HG02852 (cell line): ENCODE measurements at regions not wholly inside any gene's neighbourhood (a gene's known extent, or its start where the extent isn't known, plus 50 kb on each side); places are given as distances from the start of the nearest gene placed in this dataset.

ENCODE experiments used
- ATAC-seq: cut with Tn5 transposase; IDR thresholded peaks from one replicate; pipeline ENCODE4 v1.9.1; 2021; ENCODE audit warnings: mild to moderate bottlenecking, moderate library complexity; ENCODE audit not compliant: unreplicated experiment

DNA sequence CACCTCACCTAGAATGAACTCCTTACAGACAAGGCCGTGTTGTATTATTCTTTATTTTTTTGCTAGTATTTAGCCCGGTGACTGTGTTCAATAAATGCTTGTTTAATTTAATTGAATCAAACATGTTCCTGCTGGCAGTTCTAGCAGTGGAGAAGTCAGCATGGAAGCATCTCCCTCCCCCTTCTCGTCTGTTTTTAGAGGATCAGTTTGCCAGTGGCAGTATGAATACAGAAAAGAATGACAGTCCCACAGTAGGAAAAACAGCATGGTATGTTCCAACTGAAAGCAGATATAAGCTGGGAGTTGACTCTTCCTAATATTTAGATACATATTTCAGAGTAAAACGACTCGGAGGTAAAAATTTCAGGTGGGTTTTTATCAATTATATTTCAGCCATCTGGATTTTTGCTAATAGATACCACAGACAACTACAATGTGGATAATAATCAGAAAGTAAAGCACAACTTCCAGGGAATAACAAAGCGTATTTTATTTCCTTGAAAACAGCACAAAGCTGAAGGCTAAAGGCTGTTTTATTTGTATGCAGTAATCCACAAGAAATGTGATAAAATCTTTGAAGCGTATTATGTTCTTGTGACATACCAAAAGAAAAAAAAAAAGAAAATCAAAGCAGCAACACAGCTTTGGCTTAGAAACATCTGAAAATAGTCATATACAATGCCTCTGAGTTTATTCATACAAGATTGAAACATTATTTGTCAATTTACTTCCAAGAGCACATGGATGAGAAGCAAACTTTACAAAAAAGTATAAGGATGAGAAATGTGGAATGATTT, 244.5 kb upstream of the KCNMB2 start:
- ATAC-seq = no peak

DNA sequence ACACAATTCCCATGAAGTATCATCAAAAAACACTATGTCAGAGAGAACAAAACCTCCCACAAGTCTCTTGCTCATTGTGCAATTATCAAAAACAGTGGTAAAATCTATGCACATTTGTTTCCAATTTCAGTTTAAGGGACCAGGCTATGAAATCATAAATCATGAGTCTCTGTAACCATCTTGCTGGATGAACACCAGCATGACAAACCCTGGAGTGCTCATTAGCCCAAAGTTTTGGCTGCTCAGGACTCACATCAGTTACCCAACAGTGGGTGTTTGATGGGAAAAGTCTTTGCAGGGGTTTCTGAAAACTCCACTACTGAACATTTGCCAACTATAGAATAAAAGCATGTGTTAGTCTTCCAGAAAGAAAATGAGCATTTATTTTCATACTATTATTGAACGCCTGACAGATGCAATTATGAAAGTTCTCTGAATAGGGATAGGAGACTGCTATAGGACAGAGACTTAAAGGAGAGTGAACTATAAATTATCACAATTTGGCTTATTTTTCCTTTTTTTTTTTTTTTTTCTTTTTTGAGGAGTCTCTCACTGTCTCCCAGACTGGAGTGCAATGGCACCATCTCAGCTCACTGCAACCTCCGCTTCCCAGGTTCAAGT, 240.8 kb upstream of the KCNMB2 start:
- no peak for ATAC-seq

DNA sequence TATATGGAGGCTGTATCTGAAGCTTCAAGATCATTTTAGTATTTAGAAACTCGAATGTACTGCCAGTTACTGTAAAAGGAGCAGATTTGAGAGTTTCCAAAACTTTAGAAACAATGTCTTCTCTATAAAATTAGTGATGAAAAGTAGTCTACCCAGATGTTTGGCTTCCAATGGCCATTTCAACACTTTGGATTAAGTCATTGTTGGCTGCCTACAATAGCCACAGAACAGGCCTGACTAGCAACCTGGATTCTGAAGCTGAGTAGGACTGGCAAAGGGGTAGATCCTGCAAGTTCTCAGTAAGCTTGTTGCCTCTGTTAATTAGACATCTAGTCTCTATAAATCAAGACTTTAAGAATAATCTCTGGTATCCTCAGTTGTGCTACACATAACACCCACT, 239.0 kb upstream of the KCNMB2 start:
- ATAC-seq = no peak

DNA sequence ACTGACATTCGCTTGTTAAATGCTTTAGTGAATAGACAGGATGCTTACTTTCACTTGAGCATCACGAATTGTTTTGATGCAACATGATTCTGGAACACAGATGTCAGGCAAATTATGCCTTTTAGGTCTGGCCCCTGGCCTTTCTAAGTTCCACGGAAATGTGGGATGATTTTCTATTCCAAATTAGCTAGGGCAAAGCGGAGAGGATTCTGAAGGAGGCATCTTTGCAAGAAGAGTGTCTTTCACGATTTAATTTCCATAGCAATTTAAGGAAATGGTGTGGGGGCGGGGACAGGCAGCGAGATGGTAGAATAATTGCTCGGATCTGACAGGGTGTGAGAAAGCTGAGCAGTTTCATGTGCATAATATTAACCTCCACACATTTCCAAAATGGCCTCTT, 238.5 kb upstream of the KCNMB2 start:
- no peak for ATAC-seq

DNA sequence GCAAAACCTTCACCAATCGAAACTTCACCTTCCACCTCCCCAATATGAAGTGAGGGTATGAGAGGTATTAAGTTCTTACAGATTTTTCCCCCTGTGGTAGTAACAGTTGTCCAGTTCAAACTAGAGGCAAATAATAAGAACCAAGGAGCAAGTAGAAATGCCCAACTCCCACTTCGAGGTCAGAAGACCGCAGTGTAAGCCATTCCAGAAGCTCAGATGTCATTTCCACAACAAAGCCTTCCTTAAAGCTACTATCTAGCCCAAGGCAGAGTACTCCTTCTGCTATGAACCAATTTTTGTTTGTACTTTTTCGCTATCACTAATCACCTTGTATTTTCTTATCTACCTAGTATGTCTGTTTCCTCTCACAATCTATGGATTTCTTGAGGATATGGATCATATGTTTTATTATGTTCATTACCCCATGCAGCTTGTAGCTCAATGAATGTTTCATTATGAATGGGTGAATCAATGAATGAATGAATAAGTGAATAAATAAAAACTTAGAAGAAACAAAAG, 235.7 kb upstream of the KCNMB2 start:
- no peak for ATAC-seq

DNA sequence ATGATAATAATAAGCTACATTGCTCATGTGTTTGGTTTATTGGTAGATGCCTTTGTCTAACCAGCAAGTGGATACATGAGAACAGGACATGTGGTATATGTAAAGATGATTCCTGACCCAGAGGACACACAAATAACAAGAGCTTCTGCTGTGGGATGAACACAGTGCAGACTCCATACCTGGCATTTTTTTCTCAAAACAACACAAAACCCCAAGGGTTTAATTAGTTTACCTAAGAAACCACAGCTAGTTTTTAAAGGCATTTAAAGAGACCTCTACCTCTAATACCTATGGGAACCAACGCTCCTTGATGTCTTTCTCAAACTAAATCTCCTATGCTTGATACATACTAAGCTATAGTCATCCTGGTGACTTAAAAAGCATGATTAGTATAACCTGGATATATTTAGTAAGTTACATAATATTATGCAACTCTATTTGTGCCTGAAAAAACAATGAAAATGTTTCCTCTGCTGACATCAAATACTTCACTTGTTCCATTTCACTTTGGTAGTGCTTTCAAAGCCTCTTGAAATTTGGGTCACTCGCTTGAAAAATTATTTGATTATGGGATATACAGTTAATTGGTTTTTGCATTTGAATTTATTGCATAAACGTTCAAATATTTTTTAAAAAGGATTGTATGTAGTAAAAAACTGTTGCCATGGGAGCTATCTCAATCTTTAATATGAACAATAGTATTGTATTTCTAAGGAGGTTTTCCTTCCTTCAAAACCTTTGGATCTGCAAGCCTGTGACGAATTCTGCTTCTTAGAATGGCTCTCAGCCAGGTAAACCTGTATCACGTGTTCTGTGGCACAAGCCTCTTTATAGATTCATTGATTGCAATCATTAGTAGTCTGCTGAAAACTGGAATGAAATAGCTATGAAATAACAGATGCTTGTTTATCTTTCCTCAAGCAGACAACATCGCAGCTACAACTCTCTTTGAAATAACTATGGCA, 233.0 kb upstream of the KCNMB2 start:
- no peak for ATAC-seq

DNA sequence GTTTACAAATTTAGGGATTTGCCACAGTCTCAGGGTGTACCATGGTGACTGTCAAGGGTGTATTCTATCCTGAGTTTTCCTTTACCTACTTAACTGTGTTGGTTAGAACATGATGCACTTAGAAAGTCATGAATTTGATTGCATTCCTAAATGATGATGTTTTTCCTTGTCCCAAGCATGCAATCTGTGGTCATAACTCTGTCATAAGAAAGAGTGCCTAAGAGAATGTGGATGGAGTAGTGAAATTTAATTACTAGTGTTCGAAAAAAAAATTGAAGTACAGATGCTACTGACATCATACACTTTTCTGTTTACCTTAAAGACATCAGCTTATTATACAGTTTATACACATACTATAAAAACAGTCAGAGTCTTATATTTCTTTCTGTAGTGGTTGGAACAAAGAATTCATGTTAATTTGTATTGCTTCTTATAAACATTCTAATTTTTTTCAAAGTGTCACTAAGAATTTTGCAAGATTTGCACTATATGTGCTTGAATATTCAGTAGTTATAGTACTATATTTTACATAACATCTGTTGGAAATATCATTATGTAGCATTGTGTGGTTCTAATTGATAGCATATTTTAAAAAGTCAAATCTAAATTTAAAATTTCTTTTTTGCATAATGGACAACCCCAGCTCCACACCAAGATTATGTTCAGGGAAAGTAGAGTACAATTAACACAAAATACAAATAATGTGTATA, 231.3 kb upstream of the KCNMB2 start:
- no peak for ATAC-seq

DNA sequence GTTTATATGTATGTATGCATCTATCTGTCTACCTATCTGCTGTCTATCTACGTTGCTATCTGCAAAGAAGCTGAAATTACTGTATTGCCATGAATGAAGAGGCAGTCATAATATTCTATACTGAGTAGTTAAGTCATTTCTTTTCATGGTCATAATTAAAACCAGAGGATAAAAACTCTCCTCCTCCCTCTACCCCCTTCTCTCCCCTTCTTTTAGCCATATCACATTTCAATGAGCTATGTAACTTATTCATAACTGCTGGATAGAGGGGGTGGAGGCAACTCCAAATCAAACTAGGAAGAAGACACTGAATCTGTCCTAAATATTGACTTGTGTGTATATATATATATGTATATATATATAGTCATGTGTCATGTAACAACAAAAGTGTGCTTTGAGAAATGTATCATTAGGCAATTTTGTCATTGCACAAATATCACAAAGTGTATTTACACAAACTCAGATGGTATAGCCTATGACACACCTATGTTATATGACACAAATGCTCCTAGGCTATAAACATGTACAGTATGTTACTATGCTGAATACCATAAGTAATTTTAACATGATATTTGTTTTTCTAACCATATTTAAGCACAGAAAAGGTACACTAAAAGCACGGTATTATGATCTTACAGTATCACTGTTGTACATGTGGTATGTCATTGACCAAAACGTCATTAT, 229.7 kb upstream of the KCNMB2 start:
- ATAC-seq = no peak

DNA sequence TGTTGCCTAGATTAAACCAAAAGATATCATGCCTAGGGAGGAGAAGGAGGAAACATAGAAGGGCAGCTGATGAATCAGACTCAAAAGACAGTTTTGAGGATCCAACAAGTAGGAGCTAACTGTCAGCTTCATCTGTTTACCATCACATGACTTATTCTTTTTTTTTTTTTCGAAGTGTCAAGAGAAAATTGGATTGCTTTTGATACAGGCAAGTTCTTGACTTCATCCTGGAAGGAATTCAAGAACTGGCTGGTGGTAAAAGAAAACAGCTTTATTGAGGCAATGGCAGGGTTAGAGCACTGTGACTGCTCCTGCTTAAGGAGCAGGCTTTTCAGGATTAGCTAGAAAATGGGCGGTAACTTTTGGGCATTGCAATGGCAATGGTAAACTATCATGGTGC, 227.5 kb upstream of the KCNMB2 start:
- no peak for ATAC-seq

DNA sequence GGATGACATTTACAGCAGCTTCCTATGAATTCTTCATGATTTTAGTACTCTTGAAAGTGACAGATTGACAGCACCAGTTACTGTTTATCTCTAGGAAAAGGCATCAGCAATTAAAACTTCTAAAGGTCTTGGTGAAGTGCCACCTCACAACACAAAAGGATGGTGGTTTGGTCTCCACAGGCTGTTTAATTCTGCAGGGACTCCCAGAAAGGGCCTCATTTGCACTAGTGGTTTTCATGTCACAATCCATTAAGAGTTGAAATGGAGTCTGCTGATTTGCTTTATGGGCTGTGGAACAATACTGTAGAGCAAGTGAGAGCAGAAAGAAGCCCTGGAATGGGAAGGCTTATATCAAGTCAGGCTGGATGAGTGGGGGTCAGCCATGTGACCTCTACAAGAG, 225.3 kb upstream of the KCNMB2 start:
- no peak for ATAC-seq

DNA sequence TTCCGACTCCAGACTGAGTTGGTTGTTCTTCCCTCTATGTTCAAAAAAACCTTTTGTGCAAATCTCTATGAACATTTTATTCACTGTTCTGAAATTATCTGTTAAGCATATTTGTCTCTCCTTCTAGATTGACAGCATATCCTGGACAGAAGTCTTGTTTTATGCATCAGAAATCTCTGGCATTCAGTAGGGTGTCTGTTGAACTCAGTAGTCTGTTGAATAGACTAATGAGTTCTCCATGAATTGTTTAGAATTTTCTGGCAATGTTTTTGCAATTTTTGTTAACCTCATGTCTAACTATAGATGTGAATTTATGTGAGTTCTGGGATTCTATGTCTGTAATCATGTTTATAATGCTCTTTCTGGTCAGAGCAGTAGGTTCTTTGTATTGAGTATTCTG, 222.5 kb upstream of the KCNMB2 start:
- no peak for ATAC-seq

DNA sequence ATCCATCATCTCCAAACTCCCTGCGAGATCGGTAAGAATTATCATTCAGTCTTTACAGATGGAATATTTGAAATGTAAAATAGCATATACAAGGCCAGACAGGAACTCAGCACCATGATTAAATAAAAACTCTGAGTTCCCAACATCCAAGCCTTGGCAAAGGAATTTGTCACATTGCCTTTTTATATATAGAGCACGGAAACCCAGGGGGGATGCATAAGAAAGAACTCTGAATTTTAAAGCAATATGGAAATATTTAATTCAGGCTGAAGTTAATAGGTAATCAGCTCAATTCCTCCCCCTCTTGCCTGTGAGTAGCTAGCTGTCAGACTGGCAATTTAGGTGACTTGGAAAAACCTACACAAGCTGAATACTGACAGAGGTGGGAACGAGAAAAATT, 217.9 kb upstream of the KCNMB2 start:
- ATAC-seq = no peak

DNA sequence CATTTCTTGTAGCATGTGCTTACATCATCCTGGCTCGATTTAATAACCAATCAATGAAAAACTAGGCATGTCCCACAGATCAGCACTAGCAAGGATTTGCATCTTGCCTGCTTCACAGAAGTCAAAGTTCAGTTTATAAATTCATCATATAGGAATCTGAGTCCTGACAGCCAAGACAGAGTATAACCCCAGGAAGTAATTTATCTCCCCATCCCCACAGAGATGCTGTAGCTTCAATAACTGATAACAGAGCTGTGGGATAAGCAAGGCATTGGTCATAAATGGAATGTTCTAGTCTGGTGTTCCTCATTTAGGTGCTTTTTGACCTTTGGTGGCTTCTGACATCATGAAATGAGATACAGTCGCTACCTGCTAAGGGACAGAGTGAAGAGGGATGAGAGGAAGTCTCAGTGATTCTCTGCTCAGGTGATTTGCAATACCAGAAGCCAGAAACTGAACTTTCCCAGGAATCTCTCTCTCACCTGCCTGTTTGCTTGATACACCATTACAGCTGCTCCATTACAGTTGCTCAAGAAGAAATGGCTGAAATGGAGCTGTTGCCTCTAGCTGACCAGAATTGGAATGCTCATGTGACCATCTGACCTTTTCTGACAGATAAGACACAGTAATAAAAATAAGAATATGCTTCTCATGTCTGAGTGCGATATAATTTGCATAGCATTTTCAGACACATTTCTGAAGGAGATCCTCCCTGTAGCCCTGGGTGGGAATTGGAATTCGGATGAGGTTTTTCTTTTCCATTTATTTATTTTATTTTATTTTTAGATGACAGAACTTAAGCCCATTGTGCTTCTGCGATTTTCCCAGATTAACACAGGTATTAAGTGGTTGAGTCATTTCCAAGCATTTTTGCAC, 217.1 kb upstream of the KCNMB2 start:
- ATAC-seq = no peak

DNA sequence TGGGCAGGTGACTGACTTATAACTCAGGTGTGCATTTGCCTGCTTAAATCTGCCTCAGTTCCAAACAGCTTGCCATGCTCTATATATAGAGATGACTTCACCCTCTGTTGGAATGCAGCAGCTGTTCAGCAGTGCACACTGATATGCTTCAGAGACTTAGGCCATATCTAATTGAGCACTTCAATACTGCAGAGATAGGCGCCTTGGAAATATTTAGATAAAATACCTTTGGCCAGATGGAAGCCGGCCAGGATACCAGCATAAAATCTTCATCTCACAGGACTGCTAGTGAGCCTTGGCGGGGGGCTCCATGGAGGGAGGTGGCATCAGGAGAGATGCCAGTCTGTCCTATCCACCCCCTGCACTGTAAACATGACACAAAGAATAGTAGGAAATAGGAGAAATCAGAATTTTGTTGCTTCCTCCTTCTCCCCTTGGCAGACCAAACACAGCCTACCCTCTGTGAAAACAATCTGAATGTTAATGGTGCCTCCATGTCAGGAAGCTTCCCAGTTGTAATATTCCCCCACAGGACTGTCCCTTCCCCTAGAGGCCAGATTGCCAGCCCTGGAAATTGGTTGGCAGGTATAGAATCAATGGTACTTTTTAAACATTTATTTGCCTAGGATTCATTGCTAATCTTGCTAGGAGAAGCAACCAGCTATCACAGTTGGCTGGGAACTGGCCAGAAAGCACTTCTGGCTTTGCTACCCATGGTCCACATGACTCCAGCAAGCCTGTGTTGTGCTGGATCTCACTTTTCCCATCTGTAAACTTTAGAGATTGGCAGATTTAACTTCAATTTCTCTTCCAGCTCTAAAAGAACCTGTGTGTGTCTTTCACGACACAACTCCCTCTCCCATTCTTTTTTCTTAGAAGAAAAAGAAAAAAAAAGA, 215.5 kb upstream of the KCNMB2 start:
- no peak for ATAC-seq

DNA sequence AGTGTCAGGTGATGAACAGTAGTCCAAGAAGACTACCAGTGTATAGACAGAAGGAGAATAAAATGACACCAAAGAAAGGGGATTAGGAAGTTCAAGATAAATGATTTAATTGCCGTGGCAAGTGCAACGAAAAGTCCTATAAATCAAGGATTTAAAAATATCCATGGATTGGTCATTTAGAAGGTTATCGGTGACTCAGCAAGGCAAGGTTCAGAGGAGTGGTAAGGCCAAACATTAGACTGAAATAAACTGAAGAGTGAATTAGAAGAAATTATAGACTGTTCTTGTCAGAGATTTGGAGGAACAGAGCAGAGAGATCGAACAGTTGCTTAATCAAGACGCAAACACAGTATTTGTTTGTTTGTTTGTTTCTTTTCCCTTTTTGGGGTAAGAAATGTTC, 211.9 kb upstream of the KCNMB2 start:
- no peak for ATAC-seq

DNA sequence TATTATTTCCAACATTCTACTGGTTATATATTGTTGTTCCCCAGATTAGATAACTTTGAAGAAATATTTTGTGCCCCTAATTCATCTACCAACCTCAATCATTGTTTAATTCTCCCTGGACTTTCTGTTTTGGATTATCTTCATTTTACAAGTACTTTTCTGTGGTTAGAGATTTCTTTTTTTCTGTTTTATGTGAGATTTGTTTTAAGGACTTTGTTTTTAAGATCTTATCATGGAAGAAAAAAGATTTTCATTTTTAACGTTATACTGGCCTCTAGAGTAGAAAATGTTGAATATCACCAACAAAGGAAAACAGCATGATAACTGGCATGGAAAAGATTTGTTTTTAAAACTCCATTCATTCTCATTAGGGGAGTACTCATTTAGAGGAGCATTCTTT, 210.9 kb upstream of the KCNMB2 start:
- ATAC-seq = no peak

DNA sequence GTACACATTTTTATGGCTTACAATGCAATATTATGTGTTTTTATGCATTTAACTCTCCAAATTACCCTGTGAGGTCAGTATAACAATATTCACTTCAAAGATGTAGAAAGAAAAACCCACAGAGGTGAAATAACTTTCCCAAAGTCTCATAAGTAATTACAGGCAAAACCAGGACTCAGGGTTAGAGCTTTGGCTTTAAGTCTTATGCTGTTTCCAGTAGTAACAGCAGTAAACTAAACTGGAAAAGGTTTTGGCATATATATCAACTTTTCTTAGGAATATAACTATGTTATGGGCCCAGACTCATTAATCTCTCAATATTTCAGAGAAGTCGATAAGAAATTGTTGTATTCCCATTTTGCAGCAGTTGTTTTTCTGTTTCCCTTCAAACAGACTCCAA, 206.3 kb upstream of the KCNMB2 start:
- ATAC-seq = no peak

DNA sequence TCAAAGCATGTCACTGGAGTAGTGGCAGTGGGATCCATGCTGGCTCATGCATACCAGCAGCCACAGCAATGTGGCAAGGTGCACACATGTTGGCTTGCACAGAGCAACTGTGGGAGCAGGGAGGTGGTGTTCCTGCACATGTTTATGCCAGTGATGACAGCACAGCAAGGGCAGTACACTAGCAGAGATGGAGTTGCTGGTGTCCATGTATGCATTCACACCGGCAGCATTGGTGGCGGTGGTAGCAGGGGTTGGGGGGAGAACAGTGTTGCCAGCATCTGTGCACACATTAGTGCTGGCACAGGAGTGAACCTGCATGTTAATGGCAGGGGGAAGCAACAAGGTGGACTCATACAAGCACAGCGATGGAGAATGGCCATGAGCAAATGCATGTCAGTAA, 202.0 kb upstream of the KCNMB2 start:
- ATAC-seq = no peak
